ENCODE measurements at regions not wholly inside any gene's neighbourhood (a gene's known extent, or its start where the extent isn't known, plus 50 kb on each side); places are given as distances from the start of the nearest gene placed in this dataset.

- FAIRE-seq = peak; percentile 85
- no peak overlapping the region for H3K4me3 ChIP-seq (replicated peaks in 1 of 3; ENCODE audit: insufficient read depth in 1 of 3, low read depth in 1 of 3, low read length in 3 of 3)
- CTCF ChIA-PET = interaction anchor here (1.4 kb wide), 1 partner anchor 248 kb away, joined by 4 read pairs; the partner anchor contains the start of gene ENC1
- intact Hi-C loops (cut with micrococcal nuclease) (no loop called here), dilution Hi-C loops (cut with MboI; ENCODE audit: extremely low pct_ligation_motif_present, low sequenced_read_pairs) (no loop called here)
- TF ChIP-seq FOS (IDR thresholded peaks at IDR 0.05; ENCODE audit: borderline replicate concordance, insufficient read depth, low read length) (no peak), MYC (IDR thresholded peaks at IDR 0.05; ENCODE audit: low read depth, low read length) (no peak), POLR2A (IDR thresholded peaks at IDR 0.05; ENCODE audit: low read depth, low read length) (no peak), JUN (IDR thresholded peaks at IDR 0.05; ENCODE audit: borderline replicate concordance, insufficient read depth, insufficient read length, low read depth) (no peak), POLR2AphosphoS5 (IDR thresholded peaks at IDR 0.05; ENCODE audit: insufficient read depth, low read depth, low read length) (no peak), MAX (IDR thresholded peaks at IDR 0.05; ENCODE audit: insufficient read depth, insufficient read length) (no peak), EZH2 (IDR thresholded peaks at IDR 0.05; ENCODE audit: borderline replicate concordance, low read depth, low read length, severe bottlenecking) (no peak), CTCF (IDR thresholded peaks at IDR 0.05; ENCODE audit: extremely low read depth in 1 of 2, insufficient read depth in 1 of 2, low read depth in 1 of 2, low read length in 2 of 2) (no peak), GATA2 (IDR thresholded peaks at IDR 0.05; ENCODE audit: insufficient read depth, insufficient read length, low read depth, low read length) (no peak)
- H3K9me1 ChIP-seq (replicated peaks; ENCODE audit: control insufficient read depth, extremely low read depth, insufficient read depth, low read length) = no peaks in the 10 kb centered on the region
- no peak overlapping the region for H2AFZ ChIP-seq (ENCODE audit: low read depth, low read length)
- H3K4me2 ChIP-seq (ENCODE audit: insufficient read depth, low read length) = no peak overlapping the region
- peak; percentile 41 for DNase-seq (ENCODE audit: low read depth, low spot score)
- H3K9me3 ChIP-seq (replicated peaks; ENCODE audit: control insufficient read depth, insufficient read depth, low read length) = no peaks in the 10 kb centered on the region
- BruUV-seq (replicated peaks) = no TSS peak
- POLR2A ChIA-PET = interaction anchor here (0.7 kb wide), 1 partner anchor 1921 kb away, joined by 3 read pairs; no protein-coding TSS in a partner anchor
- H4K20me1 ChIP-seq (replicated peaks; ENCODE audit: control insufficient read depth, extremely low read depth, insufficient read depth, low read length) = no peaks in the 10 kb centered on the region
- peaks cover 4% of the 10 kb centered on the region for H3K4me1 ChIP-seq (ENCODE audit: control insufficient read depth, extremely low read depth, insufficient read depth, low read length)
- no peak overlapping the region for H3K9ac ChIP-seq (replicated peaks; ENCODE audit: extremely low read depth, insufficient read depth, low read length)
- H3K36me3 ChIP-seq (ENCODE audit: control insufficient read depth in 2 of 2, extremely low read depth in 1 of 2, insufficient read depth in 2 of 2, low read length in 2 of 2) = no peaks in the 10 kb centered on the region
- H3K27me3 ChIP-seq (ENCODE audit: control insufficient read depth in 2 of 2, insufficient read depth in 2 of 2, low read length in 2 of 2) = no peaks in the 10 kb centered on the region
- H3K27ac ChIP-seq (ENCODE audit: insufficient read depth, low read depth, low read length) = no peak overlapping the region
- no peaks in the 10 kb centered on the region for H3K79me2 ChIP-seq (ENCODE audit: control insufficient read depth, insufficient read depth, low read length)
These were observed 247.7 kb downstream of the ENC1 start for GRCh38 chr5:74392711-74393351.

Measured in endothelial cell of umbilical vein (primary cell).